Adrenal gland (tissue), 9 donors: ENCODE measurements at regions not wholly inside any gene's neighbourhood (a gene's known extent, or its start where the extent isn't known, plus 50 kb on each side); places are given as distances from the start of the nearest gene placed in this dataset.

Source experiments
- DNase-seq, 7 donors: peaks; one replicate each; pipeline ENCODE4 v3.0.0-alpha.2; 2019 to 2020
- H3K27ac ChIP-seq, 5 donors: fragments of 200-600 bp; sonication (generic) in 4 of 5; 1 replicate in 3 of 5; 2 replicates in 2 of 5; pipeline versions ENCODE4 v1.5.1 to v1.8.0; 2016 to 2020; ENCODE audit warnings: mild to moderate bottlenecking in 1 of 5
- H3K27me3 ChIP-seq: fragments of 200-600 bp; 2 replicates; pipeline ENCODE4 v1.8.0; 2021
- H3K36me3 ChIP-seq, 2 donors: fragments of 200-600 bp; replicated peaks in 1 of 2; 1 replicate in 1 of 2; 2 replicates in 1 of 2; pipeline versions ENCODE4 v1.5.1 to v1.8.0; 2018 to 2022
- H3K4me1 ChIP-seq, 2 donors: fragments of 200-600 bp; replicated peaks in 1 of 2; 1 replicate in 1 of 2; 2 replicates in 1 of 2; pipeline versions ENCODE4 v1.5.1 to v1.8.0; 2018 to 2021
- H3K4me3 ChIP-seq, 4 donors: fragments of 200-600 bp; sonication (generic) in 3 of 4; one replicate each; pipeline ENCODE4 v1.5.1; 2016 to 2018
- H3K9me3 ChIP-seq, 3 donors: fragments of 200-600 bp; sonication (generic) in 1 of 3; replicated peaks in 1 of 3; 1 replicate in 2 of 3; 2 replicates in 1 of 3; pipeline versions ENCODE4 v1.5.1 to v1.8.0; 2016 to 2021
- POLR2A ChIP-seq, 2 donors: fragments of 450-650 bp; IDR thresholded peaks; one replicate each; pipeline ENCODE4 v1.6.1; 2017; ENCODE audit warnings: antibody characterized with exemption in 2 of 2, mild to moderate bottlenecking in 2 of 2, moderate library complexity in 1 of 2
- WGBS, 4 donors: extraction: QIAGEN DNeasy Blood & Tissue Kit in 2 of 4; methylation state at CpG; one replicate each; pipeline versions ENCODE4 v1.1.5 to v1.1.7; 2013 to 2017; 5-methylcytosine and 5-hydroxymethylcytosine counted together
- intact Hi-C, 2 donors: fragments of 100-400 bp; cut with DNase I; formaldehyde crosslinking; loops; one replicate each; pipeline versions ENCODE4 v1.14.1 to v1.15.0; 2022 to 2023
- TF ChIP-seq, protein P1 (sequence below), 6 experiments: fragments of 450-650 bp in 4 of 6; fragments of 200-600 bp in 2 of 6; sonication (generic) in 1 of 6; IDR thresholded peaks; 1 replicate in 5 of 6; 2 replicates in 1 of 6; pipeline versions ENCODE4 v1.5.1 to v1.8.0; 2016 to 2021; ENCODE audit warnings: antibody characterized with exemption in 6 of 6, mild to moderate bottlenecking in 2 of 6, moderate library complexity in 1 of 6
- donor health status: healthy with polysubstance abuse.
- donor health status: Bipolar disorder and iron deficiency.
- donor health status: DM: yes; HTN: yes; CAD: no.
- donor health status: DM: no; HTN: no; CAD: no.
- donor health status: DM: no; HTN: no; CAD: no.

DNA sequence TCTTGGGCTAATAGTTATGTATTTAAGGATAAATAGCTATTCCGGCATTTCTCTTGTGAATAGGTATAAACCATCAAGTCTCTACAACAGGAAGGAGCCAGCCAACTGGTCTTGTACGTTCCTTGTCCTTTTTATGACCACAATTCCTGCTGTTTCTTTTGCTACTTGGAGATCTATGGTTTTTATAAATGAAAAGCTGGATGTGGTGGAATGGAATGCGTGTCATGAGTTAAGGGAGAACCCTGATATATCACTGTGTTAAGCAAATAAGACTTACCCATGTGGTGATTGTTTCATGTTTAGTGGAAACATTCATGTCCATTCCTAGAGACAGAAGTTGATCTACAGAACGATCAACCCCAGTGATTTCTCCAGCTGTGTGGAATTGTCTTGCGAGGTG is 282.1 kb downstream of the RPS6KC1 start:
- Histone ChIP-seq H3K27ac (no peak overlapping the region), H3K4me1 (no peaks in the 10 kb centered on the region), H3K4me3 (no peak overlapping the region), H3K9me3 (no peaks in the 10 kb centered on the region), H3K36me3 (no peaks in the 10 kb centered on the region), H3K27me3 (no peaks in the 10 kb centered on the region)
- intact Hi-C loops = no loop called here
- 81 to 84% (median 82%) methylated on average over 5 of the region's 5 CpGs for WGBS, 4 donors
- TF ChIP-seq POLR2A (IDR thresholded peaks at IDR 0.05) = no peak
- TF ChIP-seq, protein P1, sequence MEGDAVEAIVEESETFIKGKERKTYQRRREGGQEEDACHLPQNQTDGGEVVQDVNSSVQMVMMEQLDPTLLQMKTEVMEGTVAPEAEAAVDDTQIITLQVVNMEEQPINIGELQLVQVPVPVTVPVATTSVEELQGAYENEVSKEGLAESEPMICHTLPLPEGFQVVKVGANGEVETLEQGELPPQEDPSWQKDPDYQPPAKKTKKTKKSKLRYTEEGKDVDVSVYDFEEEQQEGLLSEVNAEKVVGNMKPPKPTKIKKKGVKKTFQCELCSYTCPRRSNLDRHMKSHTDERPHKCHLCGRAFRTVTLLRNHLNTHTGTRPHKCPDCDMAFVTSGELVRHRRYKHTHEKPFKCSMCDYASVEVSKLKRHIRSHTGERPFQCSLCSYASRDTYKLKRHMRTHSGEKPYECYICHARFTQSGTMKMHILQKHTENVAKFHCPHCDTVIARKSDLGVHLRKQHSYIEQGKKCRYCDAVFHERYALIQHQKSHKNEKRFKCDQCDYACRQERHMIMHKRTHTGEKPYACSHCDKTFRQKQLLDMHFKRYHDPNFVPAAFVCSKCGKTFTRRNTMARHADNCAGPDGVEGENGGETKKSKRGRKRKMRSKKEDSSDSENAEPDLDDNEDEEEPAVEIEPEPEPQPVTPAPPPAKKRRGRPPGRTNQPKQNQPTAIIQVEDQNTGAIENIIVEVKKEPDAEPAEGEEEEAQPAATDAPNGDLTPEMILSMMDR (IDR thresholded peaks at IDR 0.05) = no peak
- no peak for DNase-seq

DNA sequence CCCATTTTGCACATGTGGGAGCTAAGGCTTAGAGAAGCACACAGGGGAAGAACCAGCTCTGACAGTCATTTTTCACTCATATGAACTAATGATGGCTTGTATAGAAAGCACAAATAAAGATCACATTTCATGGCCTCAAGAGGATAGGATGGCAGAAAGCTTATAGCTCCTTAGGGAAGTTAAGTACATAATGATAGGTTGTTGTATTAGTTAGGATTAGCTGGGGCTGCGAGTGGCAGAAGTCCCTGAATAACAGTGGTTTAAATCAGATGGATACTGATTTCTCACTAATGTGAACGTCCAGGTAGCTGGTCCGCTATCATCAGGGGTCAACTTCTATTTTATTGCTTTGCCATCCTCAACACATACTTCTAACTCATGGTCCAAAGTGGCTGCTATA is 284.0 kb downstream of the RPS6KC1 start:
- Histone ChIP-seq H3K36me3 (no peaks in the 10 kb centered on the region), H3K27me3 (no peaks in the 10 kb centered on the region), H3K4me1 (no peaks in the 10 kb centered on the region), H3K27ac (no peak overlapping the region), H3K4me3 (no peak overlapping the region), H3K9me3 (no peaks in the 10 kb centered on the region)
- WGBS, 4 donors = 88 to 92% (median 89%) methylated on average over 3 of the region's 3 CpGs
- intact Hi-C loops = no loop called here
- no peak for DNase-seq
- TF ChIP-seq POLR2A (IDR thresholded peaks at IDR 0.05) = no peak
- TF ChIP-seq, protein P1 (IDR thresholded peaks at IDR 0.05) = no peak

DNA sequence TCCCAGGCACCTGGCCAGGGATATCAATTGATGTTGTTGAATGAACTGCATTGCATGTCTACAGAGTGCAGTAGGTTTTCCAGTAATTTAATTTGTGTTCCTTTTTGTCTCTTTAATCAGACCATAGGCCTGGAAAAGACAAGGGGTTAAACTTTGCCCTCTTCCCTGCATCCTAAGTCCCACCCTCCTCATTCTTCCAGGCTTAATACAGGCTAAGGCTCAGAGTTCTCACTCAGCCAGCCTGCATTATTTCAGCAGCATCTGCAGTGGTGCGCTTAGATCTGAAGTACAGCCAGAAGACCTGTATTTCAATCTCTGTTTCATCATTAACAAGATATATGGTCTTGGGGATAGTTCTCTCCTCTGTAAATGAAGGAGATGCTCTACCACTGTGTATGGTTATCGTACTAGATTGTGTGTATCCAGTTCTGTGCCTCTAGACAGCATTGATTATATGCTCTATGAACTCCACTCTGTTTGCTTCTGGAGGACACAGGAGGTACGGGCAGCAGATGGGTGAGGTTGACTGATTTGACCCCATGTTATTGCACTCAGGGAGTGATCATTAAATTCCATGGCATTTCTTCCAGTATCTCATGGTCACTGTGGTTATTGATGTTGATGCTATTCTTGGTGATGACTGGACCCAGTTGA is 286.1 kb downstream of the RPS6KC1 start:
- 87 to 94% (median 92%) methylated on average over 3 of the region's 3 CpGs for WGBS, 4 donors
- Histone ChIP-seq H3K4me3 (no peak overlapping the region), H3K9me3 (no peaks in the 10 kb centered on the region), H3K4me1 (no peaks in the 10 kb centered on the region), H3K27me3 (no peaks in the 10 kb centered on the region), H3K36me3 (no peaks in the 10 kb centered on the region), H3K27ac (no peak overlapping the region)
- TF ChIP-seq, protein P1 (IDR thresholded peaks at IDR 0.05) = no peak
- TF ChIP-seq POLR2A (IDR thresholded peaks at IDR 0.05) = no peak
- intact Hi-C loops = no loop called here
- no peak for DNase-seq

DNA sequence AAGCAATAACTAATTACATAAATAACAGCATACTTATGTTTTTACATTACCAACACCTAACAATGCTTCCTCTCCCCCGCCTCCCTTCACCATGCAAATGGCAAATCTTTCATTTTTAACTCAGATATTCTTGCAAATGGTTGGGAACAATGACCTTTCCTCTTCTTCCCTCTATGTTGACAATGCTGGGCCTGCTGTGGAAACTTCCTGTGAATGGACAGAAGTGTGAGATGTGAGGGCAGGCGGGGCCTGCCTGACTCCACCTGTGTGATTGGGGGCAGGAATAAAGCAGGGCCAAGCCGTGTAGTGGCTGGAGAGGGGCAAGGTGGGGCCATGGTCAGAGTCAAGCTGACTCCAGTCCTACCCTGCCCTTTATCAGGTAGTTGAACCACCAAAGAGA is 289.6 kb downstream of the RPS6KC1 start:
- Histone ChIP-seq H3K4me1 (no peaks in the 10 kb centered on the region), H3K27me3 (no peaks in the 10 kb centered on the region), H3K4me3 (no peak overlapping the region), H3K27ac (no peak overlapping the region), H3K9me3 (peaks cover 0 to 7% (median 0%) of the 10 kb centered on the region in 3 donors), H3K36me3 (no peaks in the 10 kb centered on the region)
- no peak for TF ChIP-seq POLR2A (IDR thresholded peaks at IDR 0.05)
- TF ChIP-seq, protein P1 (IDR thresholded peaks at IDR 0.05) = no peak
- intact Hi-C loops = no loop called here
- 76 to 88% (median 79%) methylated on average over 3 of the region's 3 CpGs for WGBS, 4 donors
- DNase-seq = no peak
